HG03139 (cell line): ENCODE measurements at regions not wholly inside any gene's neighbourhood (a gene's known extent, or its start where the extent isn't known, plus 50 kb on each side); places are given as distances from the start of the nearest gene placed in this dataset.
"Not testable (repeated sequence)": the region's sequence is repeated elsewhere in the genome, so short reads cannot be mapped to it uniquely, and the experiment has no call there.

Experiments used
- ATAC-seq: cut with Tn5 transposase; IDR thresholded peaks from one replicate; pipeline ENCODE4 v1.9.1; 2021; ENCODE audit not compliant: unreplicated experiment

DNA sequence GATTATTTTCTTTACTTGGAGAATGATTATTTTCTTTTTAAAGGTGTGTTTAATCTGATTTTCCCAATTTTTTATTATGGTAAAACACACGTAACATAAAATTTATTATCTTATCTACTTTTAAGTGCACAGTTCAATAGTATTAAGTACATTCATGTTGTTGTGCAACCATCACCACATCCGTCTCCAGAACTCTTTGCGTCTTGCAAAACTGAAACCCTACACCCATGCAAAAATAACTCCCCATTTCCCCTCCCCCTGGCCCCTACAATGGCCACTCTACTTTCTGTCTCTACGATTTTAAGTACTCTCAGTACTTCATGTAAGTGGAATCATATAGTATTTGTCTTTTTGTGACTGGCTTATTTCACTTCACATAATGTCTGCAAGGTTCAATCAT is 230.7 kb downstream of the SATB1 start:
- ATAC-seq: no peak

DNA sequence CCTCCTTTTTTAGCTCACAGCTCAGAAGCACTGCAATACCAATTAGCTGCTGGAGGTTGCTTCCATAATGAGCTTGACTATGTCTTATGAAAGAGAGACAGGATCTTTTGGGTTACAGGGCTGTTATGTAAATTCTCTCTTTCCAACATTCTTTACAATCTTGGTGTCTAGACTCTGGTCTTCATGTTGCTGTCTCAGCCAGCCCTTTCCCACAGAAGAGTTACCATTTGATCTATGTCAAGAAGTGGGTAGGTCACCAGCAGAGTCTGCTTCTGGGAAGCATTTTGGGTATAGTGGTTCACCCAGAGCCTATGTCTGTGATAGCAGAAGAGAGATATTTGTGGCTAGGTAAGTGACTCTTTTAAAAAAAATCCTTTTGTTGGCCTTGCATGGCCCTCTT is 234.5 kb downstream of the SATB1 start:
- ATAC-seq: no peak

DNA sequence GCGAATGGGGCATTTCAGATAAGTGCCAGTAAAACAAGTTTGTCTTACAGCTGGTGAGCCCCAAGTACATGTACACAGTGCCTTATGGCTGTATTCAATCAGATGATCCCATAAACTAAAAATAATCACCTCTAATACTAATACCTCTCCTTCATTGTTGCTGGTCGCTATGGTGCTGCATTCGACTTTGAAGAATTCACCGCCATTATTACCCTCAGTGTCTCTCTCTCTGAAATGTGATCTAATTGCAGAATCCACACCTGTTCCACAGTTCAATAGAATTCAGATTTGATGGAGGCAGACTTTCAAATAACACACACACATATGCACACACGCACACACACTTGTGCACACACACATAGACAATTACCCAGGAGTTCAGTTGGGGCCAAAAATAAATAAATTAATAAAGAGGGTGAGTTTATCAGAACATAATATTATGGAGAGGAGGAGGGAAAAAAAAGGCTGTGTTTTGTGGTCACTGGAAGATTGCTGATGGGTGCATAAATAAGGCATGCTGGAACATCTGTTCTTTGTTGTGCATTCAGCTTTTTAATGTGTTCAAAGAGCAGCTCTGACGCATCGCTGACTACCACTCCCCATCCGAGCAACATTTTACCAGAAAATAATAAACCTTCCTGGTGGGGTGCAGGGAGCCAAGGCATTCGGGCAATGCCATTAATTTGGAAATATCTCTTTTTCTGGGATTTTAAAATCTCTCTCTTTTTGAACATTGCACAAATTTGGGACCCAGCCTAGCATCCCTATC is 235.7 kb downstream of the SATB1 start:
- no peak for ATAC-seq

DNA sequence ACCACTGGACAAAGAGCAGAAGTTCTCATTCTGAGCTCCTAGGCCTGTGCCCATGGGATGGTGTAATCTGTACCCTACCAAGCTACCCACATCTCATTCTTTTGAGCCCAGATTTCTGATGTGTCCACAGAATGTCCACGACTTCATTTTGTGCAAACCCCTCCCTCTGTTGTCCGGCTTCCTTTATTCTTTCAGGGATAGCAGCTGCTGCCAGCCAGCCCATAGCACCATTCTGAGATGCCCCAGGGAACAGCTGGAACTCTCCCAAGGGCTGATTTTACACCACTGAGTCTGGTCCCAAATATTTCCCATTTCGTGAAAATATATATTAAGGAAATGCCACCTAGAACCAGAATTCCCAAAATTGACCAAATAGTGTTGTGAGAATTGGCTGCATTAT is 236.6 kb downstream of the SATB1 start:
- no peak for ATAC-seq

DNA sequence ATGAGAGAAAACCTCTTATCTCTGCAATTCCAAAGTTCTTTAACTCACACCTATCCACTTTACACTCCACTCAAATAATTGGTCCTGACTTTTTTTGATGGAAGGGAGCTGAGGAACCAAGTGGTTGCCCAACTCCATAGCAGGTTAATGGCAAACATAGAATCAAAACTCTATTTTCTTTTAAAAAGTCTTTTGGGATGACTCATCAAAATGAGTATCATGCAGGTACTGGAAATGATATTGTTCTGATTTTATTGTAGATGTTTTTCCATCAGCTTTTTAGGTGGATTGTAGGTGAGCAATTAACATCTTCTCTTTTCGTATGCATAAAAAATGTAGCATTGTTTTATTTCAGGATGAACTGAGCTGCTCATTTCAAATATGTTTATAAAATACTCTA is 239.5 kb downstream of the SATB1 start:
- no peak for ATAC-seq

DNA sequence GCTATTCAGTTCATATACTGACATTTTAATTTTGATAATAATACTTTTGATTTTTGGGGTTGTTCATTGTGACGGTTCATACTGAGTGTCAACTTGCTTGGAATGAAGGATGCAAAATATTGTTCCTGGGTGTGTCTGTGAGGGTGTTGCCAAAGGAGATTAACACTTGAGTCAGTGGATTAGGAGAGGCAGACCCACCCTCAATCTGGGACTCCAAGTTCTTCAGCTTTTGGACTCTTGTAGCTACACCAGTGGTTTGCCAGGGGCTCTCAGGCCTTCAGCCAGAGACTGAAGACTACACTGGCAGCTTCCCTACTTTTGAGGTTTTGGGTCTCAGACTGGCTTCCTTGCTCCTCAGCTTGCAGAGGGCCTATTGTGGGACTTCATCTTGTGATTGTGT is 242.2 kb downstream of the SATB1 start:
- ATAC-seq: not testable (repeated sequence)

DNA sequence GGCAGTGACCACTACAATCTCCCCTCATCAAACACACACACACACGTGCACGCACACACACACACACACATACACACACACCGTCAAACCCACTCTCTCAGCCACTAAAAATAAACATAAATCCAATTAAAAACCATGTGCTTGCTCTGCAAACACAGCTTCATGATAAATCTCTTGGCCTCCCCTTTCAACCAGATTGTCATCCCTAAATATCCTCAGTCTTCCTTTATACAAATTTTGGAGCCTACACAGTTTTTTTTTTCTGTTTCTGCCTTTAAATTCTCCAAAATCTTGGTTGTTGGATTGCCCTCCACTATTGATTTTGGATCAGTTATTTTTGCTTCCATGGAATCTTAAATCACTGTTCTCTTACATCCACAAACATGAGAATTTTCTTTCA is 245.6 kb downstream of the SATB1 start:
- no peak for ATAC-seq

DNA sequence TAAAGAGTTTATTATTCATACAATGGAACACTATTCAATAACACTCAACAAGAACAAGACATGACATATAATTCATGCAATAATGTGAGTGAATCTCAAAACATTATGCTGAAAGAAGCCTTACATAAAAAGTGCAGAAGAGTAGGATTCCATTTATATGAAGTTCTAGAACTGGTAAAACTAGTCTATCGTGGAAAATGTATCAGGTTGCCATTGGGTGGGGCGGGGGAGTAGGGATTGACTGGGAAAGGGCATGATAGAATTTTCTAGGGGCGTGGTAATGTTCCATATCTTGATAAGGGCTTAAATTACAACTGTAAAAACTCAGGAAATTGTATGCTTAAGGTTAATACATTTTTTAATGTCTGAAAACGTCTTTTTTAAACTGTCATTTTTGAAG is 247.9 kb downstream of the SATB1 start:
- no peak for ATAC-seq

DNA sequence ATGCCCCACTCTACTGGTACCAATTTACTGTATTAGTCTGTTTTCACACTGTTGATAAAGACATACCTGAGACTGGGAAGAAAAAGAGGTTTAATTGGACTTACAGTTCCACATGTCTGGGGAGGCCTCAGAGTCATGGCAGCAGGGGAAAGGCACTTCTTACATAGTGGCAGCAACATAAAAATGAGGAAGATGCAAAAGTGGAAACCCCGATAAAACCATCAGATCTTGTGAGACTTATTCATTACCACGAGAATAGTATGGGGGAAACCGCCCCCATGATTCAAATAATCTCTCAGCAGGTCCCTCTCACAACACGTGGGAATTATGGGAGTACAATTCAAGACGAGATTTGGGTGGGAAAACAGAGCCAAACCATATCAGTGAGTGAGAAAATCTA is 251.2 kb downstream of the SATB1 start:
- not testable (repeated sequence) for ATAC-seq

DNA sequence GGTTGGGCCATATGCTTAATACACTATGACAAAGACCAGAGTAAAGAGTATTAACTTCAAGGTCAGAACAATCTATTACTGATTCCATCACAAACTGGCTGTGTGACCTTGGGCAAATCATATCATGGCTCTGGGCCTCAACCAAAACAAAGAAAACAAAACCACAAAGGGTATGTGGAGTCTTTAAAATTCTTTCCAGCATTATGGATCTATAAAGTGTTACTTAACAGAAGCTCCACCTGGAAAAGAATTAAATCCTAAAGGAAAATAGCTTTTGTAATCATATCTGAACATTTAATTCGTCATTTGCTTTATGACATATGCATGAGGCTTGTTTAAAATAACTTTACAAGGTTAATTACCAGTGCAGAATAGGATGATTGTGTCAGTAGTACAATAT is 265.5 kb downstream of the SATB1 start:
- ATAC-seq: no peak

DNA sequence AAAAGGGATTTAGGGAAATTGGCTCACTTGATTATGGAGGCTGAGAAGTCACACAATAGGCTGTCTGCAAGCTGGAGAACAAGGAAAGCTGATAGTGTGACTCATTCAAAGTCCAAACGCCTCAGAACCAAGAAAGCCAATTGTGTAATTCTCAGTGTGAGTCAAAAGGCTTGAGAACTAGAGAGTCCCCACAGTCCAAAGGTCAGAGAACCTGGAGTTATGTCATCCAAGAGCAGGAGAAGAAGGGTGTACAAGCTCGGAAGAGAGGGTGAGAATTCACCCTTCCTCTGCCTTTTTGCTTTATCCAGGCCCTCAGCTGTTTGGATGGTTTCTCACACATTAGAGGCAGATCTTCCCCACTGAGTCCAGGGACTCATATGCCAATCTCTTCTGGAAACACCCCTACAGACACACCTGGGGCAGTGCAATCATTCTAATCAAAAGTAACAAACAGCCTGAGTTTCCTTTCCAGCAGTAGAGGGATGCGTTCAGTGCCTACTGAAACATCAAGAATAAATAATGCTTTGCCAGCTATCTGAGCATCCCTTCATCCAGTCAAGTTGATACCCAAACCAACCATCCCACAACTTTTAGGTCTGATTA is 271.5 kb downstream of the SATB1 start:
- no peak for ATAC-seq

DNA sequence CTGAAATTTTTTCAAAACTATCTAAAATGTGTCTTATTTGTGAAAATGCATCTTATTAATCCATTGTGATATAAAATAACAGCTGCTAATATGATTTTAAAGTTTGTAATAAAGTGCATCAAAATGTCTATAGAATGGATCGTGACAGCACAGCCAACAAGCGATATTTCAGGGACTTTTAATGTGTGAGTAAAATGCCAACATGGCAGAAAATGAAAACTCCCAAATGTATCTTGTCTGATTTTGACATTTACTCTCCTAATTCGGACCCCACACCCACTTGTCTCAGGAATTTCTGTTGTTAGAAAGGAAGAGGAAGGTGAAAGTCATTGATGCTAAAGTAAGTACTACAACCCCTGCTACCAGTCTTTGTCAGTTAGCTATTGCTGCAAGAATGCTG is 273.9 kb downstream of the SATB1 start:
- ATAC-seq: no peak

DNA sequence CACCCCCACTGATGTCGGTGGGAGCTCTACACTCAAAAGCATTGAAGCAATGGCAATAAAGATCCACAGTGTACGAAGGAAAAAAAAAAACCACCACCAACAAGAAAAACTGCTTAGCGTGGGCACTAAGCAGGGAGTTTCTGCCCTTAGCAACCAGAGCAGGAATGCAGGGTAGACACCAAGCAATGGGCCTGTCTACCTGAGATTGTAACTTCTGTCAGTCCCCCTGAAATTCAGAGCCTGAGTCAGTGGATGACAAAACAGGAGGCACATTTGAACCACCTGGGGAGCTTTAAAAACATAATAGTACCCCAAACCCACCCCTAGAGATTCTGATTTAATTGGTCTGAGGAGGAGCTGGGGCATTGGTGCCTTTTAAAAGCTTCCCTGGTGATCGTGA is 275.2 kb downstream of the SATB1 start:
- ATAC-seq: no peak

DNA sequence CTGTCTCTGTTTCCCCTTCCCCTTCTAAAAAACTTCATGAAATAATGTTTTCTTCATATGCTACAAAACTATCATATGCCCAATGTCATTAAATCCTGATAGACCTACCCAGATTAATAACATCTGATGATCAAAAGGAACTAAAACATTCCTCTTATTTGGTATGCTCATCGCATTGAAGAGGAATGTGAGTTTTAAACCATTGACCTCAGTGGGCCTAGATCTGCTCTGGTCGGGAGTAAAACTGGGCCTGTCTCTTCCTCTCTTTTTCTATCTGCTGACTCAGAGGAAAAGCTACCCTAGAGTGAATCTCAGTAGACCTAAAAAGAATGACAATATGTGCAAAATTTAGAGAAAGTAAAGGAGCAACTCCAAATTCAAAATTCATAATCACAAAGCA is 275.8 kb downstream of the SATB1 start:
- ATAC-seq: no peak

DNA sequence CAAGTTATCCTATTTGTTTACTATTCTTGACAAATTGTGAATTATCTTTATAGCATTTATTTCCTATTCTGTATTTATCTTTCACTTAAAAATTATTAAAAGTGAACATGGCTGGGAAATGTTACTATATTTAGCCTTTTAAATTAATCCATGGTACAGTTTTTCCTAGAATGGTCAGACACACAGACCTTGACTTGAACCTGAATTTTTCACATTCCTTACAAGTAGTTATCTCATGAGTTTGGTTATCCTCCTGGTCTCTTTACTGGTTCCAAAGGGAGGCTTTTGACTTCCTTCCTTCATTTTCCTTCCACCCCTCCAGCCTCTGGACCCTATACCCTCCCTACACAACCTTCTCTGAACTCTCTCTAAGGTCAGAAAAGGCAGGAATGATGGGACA is 280.6 kb downstream of the SATB1 start:
- no peak for ATAC-seq

DNA sequence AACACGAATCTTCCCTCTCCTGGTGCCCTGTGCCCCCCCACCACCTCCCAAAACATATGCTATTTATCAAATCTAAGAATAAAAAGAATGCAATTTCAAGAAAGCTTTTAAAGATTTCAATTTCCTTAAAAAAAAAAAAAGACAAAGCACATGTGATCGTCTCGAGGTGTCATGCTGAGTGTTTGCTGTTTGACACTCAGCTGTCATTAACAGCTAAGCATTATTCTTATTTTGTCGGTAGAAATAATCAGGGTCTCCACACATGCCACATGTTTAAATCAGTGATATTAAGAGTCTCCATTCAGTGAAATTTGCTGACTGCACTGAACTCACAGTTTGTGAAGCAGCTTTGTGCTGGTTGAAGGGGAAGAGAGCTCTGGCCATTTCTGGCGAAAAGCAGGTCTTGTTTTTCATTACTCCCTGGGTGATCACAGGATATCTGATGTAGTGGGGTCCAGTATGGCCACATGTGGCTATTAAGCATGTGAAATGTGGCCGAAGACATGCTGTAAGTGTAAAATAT is 281.8 kb downstream of the SATB1 start:
- ATAC-seq: no peak

DNA sequence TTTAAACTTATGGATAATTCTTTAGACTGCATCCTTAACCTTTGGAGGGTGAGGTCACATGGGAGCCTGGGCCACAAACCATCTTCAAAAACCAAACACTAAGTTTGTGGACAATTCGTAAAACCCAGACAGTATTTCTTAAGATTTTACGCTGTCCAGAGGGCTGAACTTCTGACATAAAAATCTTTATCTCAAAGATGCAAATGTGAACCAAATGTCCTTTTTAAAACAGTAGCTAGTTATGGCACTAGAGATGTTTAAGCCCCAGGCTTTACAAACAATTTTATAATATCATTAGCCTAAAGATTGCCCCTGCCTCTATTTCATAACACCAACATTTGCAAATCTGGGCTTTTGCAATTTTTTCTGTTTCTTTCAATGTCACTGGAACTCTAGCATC is 287.2 kb downstream of the SATB1 start:
- ATAC-seq: no peak

DNA sequence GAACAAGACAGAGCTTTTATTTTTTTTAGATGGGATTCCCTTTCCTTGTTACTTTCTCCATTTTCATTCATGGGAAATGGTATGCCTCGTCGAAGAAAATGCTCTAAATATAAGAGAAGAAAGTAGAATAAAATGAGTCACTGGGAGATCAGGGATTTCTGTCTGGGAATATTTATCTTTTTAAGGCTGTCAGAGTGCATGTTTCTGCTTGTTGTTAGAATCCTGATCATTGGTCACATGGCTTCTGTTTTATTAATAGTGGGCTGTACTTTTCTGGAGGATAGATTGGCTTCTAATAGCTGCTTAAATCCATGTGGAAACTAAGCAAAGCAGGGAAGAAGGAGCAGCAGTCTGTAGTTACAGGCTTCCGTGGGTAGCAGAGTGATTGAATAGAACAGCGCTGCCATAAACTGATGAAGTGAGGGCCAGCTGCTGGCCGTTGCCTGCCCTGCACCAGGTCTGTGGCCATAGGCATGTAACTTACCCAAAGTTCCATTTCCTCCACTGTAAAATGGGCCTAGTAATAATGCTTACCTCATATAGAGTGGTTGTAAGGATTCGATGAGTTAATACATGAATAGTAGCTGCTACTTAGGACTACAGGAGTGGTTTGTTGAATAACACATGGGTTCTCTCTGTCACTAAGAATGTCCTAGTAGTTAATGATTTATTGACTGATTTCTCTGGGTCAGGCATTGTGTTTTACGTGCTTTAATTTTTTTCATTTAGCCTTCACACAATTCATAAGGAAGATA is 289.9 kb downstream of the SATB1 start:
- ATAC-seq: no peak

DNA sequence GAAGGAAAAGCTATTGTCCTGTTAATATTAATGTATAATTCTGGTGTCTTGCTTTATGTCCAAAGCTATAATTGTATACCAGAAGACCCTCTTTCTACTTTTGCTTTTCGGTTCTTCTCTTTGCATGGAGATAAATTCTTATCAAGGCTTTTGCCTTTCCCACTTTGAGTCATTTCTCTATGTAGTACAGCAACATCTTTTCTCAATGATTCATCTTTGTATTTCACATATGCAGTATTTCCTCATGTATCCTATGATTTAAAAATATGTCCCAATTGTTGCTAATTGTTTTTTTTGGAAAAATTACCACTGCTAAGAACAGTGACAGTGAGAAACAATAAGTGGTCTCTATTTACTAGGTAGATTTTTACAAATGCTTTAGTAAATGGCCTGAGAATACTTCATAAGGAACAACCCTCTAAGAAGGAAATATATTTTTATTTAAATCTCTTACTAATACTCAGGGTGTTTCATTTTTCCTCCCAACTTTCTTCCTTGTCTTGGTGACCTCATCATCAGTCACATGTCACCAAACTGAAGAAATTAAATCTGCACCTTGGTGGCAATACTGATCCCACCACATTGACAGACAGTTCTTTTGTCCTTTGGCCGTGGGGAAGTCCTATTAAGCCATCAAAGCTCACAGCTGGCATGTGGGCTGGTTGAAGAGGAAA is 290.6 kb downstream of the SATB1 start:
- no peak for ATAC-seq

DNA sequence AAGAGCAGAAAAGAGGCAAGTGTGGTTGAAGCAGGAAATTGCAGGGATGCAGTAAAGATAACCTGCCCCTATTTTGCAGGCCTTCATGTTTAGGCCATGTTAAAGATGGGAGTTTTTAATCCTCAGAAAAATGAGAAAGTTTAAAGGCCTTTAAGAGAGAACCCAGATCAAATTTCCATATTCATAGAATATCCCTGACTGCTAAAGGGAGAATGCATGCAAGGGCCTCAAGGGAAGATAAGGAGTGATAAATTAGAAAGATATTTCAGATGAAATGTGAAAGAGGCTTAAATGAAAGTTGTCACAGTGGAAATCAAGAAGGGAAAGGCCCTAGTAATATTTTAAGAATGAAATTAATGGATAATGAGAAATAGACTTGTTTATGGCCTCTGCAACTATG is 292.1 kb downstream of the SATB1 start:
- no peak for ATAC-seq

DNA sequence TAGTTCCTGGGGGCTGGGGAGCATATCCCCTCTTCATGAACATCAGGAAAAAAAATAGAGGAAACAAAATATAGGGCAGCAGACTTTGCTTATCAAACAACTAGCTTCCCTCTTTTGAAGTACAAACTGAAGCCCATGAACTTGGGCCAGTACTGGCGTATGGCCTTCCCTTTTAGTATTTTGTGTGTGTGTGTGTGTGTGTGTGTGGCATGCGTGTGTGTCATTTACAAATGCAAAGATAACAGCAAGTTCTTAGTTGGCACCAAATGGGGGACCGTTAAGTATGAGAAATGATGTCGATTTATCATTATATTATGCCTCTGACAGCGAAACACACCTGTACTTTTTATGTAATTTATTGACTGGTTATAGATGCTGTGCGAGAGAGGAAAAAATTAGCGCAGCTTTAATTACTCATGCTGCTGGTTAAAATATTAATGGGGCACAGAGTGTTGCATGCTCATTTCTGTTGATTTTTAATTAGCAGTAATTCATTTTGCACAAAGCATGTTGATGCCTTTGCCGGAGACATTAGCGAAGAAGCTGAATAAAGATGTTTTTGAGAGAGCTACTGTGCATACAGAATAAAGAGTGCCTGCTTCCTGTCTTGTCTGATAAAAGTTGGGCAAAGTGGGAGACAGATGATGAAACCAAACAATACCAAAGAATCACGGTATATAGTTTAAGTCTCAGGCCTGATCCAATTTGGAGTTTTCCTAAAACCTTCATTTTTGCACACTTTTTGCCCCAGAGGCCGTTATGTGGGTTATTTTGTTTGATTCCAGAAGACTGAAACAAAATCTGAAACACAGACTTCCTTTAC is 297.1 kb downstream of the SATB1 start:
- ATAC-seq: no peak
